Gastrocnemius medialis (tissue), 4 donors: ENCODE measurements at regions not wholly inside any gene's neighbourhood (a gene's known extent, or its start where the extent isn't known, plus 50 kb on each side); places are given as distances from the start of the nearest gene placed in this dataset.

ENCODE experiments used
- CTCF ChIP-seq, 5 experiments: fragments of 450-650 bp in 3 of 5; fragments of 200-600 bp in 2 of 5; sonication (generic) in 2 of 5; IDR thresholded peaks in 4 of 5; conservative IDR thresholded peaks in 1 of 5; 1 replicate in 4 of 5; 2 replicates in 1 of 5; pipeline ENCODE4 v1.5.1; 2016 to 2019; ENCODE audit warnings: antibody characterized with exemption in 5 of 5, mild to moderate bottlenecking in 3 of 5, moderate library complexity in 3 of 5
- POLR2A ChIP-seq, 2 donors: fragments of 450-650 bp; IDR thresholded peaks; one replicate each; pipeline ENCODE4 v1.6.1; 2017; ENCODE audit warnings: antibody characterized with exemption in 2 of 2, mild to moderate bottlenecking in 2 of 2, moderate library complexity in 2 of 2

DNA sequence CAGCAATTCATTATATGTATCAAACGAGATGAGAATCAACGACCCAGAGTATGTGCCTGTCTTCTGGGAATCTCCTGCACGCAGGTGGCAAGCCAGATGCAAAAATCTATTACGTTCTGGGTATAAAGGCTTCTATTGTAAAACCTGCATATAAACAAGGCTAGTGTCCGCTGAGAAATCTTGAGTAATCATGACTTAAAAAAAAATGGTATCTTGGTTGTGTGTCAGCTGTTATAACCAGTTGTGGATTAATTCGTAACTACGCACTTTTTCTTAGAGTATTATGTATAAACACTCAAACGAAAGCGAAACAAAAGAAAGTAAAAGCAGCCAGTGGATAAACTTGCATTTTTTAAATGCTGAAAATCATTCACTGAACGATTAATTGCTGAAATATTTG is 509.1 kb downstream of the RSL24D1 start:
- TF ChIP-seq CTCF (IDR thresholded peaks at IDR 0.05 in 4 of 5, conservative IDR thresholded peaks at IDR 0.05 in 1 of 5) (no peak), POLR2A (IDR thresholded peaks at IDR 0.05) (no peak)
